AG09309 (cell line): ENCODE measurements at regions not wholly inside any gene's neighbourhood (a gene's known extent, or its start where the extent isn't known, plus 50 kb on each side); places are given as distances from the start of the nearest gene placed in this dataset.

Source experiments
- DNase-seq: peaks from one replicate; pipeline ENCODE4 v3.0.0-alpha.2; 2010; ENCODE audit warnings: low read depth
- H3K4me3 ChIP-seq: 2 replicates; pipeline ENCODE4 v1.5.1; 2011; ENCODE audit warnings: mild to moderate bottlenecking, low read depth, low read length, moderate library complexity; ENCODE audit not compliant: control insufficient read depth
- CTCF ChIP-seq: IDR thresholded peaks from 2 replicates; pipeline ENCODE4 v1.5.1; 2011; ENCODE audit warnings: mild to moderate bottlenecking, low read depth, low read length, inconsistent platforms; ENCODE audit not compliant: insufficient read depth, control insufficient read depth; ENCODE audit errors: missing control alignments

GRCh38 chr13:70842062-70842644 lies 733.9 kb upstream of the KLHL1 start:
- no peak for DNase-seq
- H3K4me3 ChIP-seq, result no peak overlapping the region
- TF ChIP-seq CTCF, result no peak

GRCh38 chr13:70841240-70842061 lies 733.2 kb upstream of the KLHL1 start:
- DNase-seq, result no peak
- no peak for TF ChIP-seq CTCF
- no peak overlapping the region for H3K4me3 ChIP-seq

GRCh38 chr13:70835371-70835770 lies 727.1 kb upstream of the KLHL1 start:
- no peak for DNase-seq
- H3K4me3 ChIP-seq, result no peak overlapping the region
- TF ChIP-seq CTCF, result no peak

- no peak for DNase-seq
- TF ChIP-seq CTCF, result no peak
- no peak overlapping the region for H3K4me3 ChIP-seq
Measured at GRCh38 chr13:70829748-70830147, 721.5 kb upstream of the KLHL1 start.

GRCh38 chr13:70817576-70817975 lies 709.3 kb upstream of the KLHL1 start:
- no peak overlapping the region for H3K4me3 ChIP-seq
- no peak for DNase-seq
- TF ChIP-seq CTCF, result no peak

GRCh38 chr13:70816853-70817252 lies 708.6 kb upstream of the KLHL1 start:
- TF ChIP-seq CTCF, result no peak
- no peak for DNase-seq
- H3K4me3 ChIP-seq, result no peak overlapping the region

GRCh38 chr13:70814684-70815083 lies 706.4 kb upstream of the KLHL1 start:
- no peak for DNase-seq
- no peak overlapping the region for H3K4me3 ChIP-seq
- no peak for TF ChIP-seq CTCF
